ENCODE measurements at regions not wholly inside any gene's neighbourhood (a gene's known extent, or its start where the extent isn't known, plus 50 kb on each side); places are given as distances from the start of the nearest gene placed in this dataset.

DNA sequence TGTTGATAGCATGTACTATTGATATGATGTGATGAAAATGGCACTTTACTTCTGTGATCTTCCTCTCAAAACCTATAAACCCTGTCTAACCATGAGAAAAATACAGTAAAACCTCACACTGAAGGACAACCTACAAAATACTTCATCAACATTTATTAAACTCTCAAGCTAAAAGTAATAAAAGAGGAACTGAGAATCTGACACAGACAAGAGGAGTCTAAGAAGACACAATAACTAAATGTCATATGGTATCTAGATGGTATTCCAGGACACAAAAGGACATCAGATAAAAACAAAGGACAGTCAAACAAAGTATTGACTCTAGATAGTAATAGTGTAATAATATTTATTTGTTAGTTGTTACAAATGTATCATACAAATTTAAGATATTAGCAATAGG, 655.3 kb downstream of the SH3BGRL start:
- Histone ChIP-seq H3K9ac (ENCODE audit: extremely low read depth, insufficient read length, low read length) (no peak overlapping the region), H4K91ac (ENCODE audit: insufficient read length, low read depth, low read length) (no peak overlapping the region), H3K14ac (ENCODE audit: insufficient read depth, low read length) (no peak overlapping the region), H3K56ac (ENCODE audit: insufficient read length, low read depth, low read length) (no peak overlapping the region), H3K4ac (ENCODE audit: low read depth, low read length) (no peak overlapping the region), H3T11ph (ENCODE audit: low read length) (no peak overlapping the region), H2BK20ac (ENCODE audit: low read depth, low read length, poor library complexity, severe bottlenecking) (no peak overlapping the region), H4K5ac (ENCODE audit: insufficient read length, low read depth, low read length) (no peak overlapping the region), H2BK15ac (ENCODE audit: low read depth, low read length) (no peak overlapping the region), H3K79me1 (ENCODE audit: insufficient read depth, low read depth, low read length, poor library complexity, severe bottlenecking) (no peaks in the 10 kb centered on the region), H2BK120ac (ENCODE audit: low read depth, low read length, poor library complexity, severe bottlenecking) (no peak overlapping the region), H3K23ac (ENCODE audit: insufficient read length, low read depth, low read length) (no peak overlapping the region), H3K27me3 (ENCODE audit: insufficient read depth, low read length) (no peaks in the 10 kb centered on the region), H4K8ac (replicated peaks; ENCODE audit: insufficient read length, low read depth, low read length) (no peak overlapping the region), H2BK5ac (ENCODE audit: insufficient read length, low read length) (no peak overlapping the region), H3K18ac (ENCODE audit: insufficient read length, low read depth, low read length) (no peak overlapping the region), H4K20me1 (ENCODE audit: control insufficient read depth, insufficient read depth, insufficient read length) (no peaks in the 10 kb centered on the region), H3K23me2 (ENCODE audit: insufficient read length, low read depth, low read length, poor library complexity, severe bottlenecking) (no peaks in the 10 kb centered on the region), H3K27ac (ENCODE audit: insufficient read length, low read depth, low read length) (no peak overlapping the region), H2AFZ (ENCODE audit: low read length) (no peak overlapping the region), H2BK12ac (ENCODE audit: insufficient read length, low read depth, low read length) (no peak overlapping the region), H3K4me1 (ENCODE audit: insufficient read depth, low read length) (no peaks in the 10 kb centered on the region), H3K4me2 (ENCODE audit: insufficient read depth, insufficient read length, low read length) (no peak overlapping the region), H3K9me3 (ENCODE audit: control insufficient read depth, low read depth, low read length) (peaks cover 12% of the 10 kb centered on the region), H2AK5ac (ENCODE audit: insufficient read length, low read length) (no peak overlapping the region), H3K79me2 (ENCODE audit: insufficient read depth, low read length) (no peaks in the 10 kb centered on the region)
- Mint-ChIP-seq H3K9me3 (peaks cover 77 to 85% of the 10 kb centered on the region in 2 experiments), H3K27me3 (ENCODE audit: low read depth) (no peaks in the 10 kb centered on the region; the same call in 1 of the 2 replicates), H3K4me1 (no peaks in the 10 kb centered on the region), H3K4me3 (no peak overlapping the region), H3K36me3 (ENCODE audit: insufficient read depth in 1 of 3, low read depth in 3 of 3) (peaks cover 0 to 9% (median 9%) of the 10 kb centered on the region in 3 experiments; a peak in 3 of 7 replicates), H3K27ac (no peak overlapping the region)
- no peak for DNase-seq
- TF ChIP-seq, protein P1, sequence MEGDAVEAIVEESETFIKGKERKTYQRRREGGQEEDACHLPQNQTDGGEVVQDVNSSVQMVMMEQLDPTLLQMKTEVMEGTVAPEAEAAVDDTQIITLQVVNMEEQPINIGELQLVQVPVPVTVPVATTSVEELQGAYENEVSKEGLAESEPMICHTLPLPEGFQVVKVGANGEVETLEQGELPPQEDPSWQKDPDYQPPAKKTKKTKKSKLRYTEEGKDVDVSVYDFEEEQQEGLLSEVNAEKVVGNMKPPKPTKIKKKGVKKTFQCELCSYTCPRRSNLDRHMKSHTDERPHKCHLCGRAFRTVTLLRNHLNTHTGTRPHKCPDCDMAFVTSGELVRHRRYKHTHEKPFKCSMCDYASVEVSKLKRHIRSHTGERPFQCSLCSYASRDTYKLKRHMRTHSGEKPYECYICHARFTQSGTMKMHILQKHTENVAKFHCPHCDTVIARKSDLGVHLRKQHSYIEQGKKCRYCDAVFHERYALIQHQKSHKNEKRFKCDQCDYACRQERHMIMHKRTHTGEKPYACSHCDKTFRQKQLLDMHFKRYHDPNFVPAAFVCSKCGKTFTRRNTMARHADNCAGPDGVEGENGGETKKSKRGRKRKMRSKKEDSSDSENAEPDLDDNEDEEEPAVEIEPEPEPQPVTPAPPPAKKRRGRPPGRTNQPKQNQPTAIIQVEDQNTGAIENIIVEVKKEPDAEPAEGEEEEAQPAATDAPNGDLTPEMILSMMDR (conservative IDR thresholded peaks at IDR 0.05): no peak

Data from H9 (cell line).